Neural cell (in vitro differentiated cells): ENCODE measurements at regions not wholly inside any gene's neighbourhood (a gene's known extent, or its start where the extent isn't known, plus 50 kb on each side); places are given as distances from the start of the nearest gene placed in this dataset.

Experiments
- H2AFZ ChIP-seq: fragments of 200-600, 300-800 bp; sonication (generic), shearing (Covaris generic); 2 replicates; pipeline ENCODE4 v1.6.0; 2014; ENCODE audit warnings: low read depth, mild to moderate bottlenecking, antibody characterized with exemption, low read length, moderate library complexity
- H3F3A ChIP-seq: fragments of 200-600 bp; shearing (Covaris generic); 2 replicates; pipeline ENCODE4 v1.6.1; 2016; ENCODE audit warnings: mild to moderate bottlenecking, moderate library complexity, mixed read lengths, antibody characterized with exemption, low read length; ENCODE audit not compliant: insufficient read depth, poor library complexity, severe bottlenecking
- H3K27ac ChIP-seq: fragments of 200-600, 300-800 bp; sonication (generic), shearing (Covaris generic); 2 replicates; pipeline ENCODE4 v1.5.1; 2014; ENCODE audit warnings: mild to moderate bottlenecking, low read length, moderate library complexity
- H3K27me3 ChIP-seq: fragments of 300-800, 200-600 bp; sonication (generic), shearing (Covaris generic); 2 replicates; pipeline ENCODE4 v1.6.0; 2014; ENCODE audit warnings: mild to moderate bottlenecking, low read depth, low read length, moderate library complexity; ENCODE audit not compliant: insufficient read depth
- H3K36me3 ChIP-seq: fragments of 300-800, 200-600 bp; sonication (generic), shearing (Covaris generic); 2 replicates; pipeline ENCODE4 v1.5.1; 2014; ENCODE audit warnings: mild to moderate bottlenecking, antibody characterized with exemption, low read length, moderate library complexity; ENCODE audit not compliant: insufficient read depth
- H3K4me2 ChIP-seq: fragments of 300-800, 200-600 bp; sonication (generic), shearing (Covaris generic); 2 replicates; pipeline ENCODE4 v1.6.0; 2014; ENCODE audit warnings: mild to moderate bottlenecking, low read length
- H3K4me3 ChIP-seq: fragments of 300-800, 200-600 bp; sonication (generic), shearing (Covaris generic); 2 replicates; pipeline ENCODE4 v1.5.1; 2014; ENCODE audit warnings: mild to moderate bottlenecking, low read length, moderate library complexity
- H3K79me2 ChIP-seq: fragments of 200-600 bp; shearing (Covaris generic); replicated peaks from 2 replicates; pipeline ENCODE4 v1.6.0; 2014; ENCODE audit warnings: mild to moderate bottlenecking, low read length, moderate library complexity; ENCODE audit not compliant: insufficient read depth
- H3K9ac ChIP-seq: fragments of 300-800, 200-600 bp; sonication (generic), shearing (Covaris generic); 2 replicates; pipeline ENCODE4 v1.6.1; 2016; ENCODE audit warnings: mild to moderate bottlenecking, low read length, mixed read lengths
- H3K9me2 ChIP-seq: fragments of 200-600 bp; shearing (Covaris generic); 2 replicates; pipeline ENCODE4 v1.6.1; 2016; ENCODE audit warnings: mild to moderate bottlenecking, low read length, mixed read lengths; ENCODE audit not compliant: insufficient read depth
- H3K9me3 ChIP-seq: fragments of 200-600, 300-800 bp; sonication (generic), shearing (Covaris generic); 2 replicates; pipeline ENCODE4 v1.6.1; 2016; ENCODE audit warnings: mild to moderate bottlenecking, mixed run types, low read length, moderate library complexity, mixed read lengths
- H4K20me1 ChIP-seq: fragments of 200-600 bp; shearing (Covaris generic); 2 replicates; pipeline ENCODE4 v1.6.1; 2016; ENCODE audit warnings: mild to moderate bottlenecking, mixed run types; ENCODE audit not compliant: insufficient read depth
- EP300 ChIP-seq: fragments of 450-650 bp; conservative IDR thresholded peaks from 2 replicates; pipeline ENCODE4 v1.6.1; 2014; ENCODE audit warnings: antibody characterized with exemption, mild to moderate bottlenecking, moderate library complexity; ENCODE audit not compliant: poor library complexity, severe bottlenecking
- EZH2 ChIP-seq: fragments of 200-600, 300-800 bp; shearing (Covaris generic), sonication (generic); IDR thresholded peaks from 2 replicates; pipeline ENCODE4 v1.6.1; 2014; ENCODE audit warnings: antibody characterized with exemption, low read length, borderline replicate concordance, mild to moderate bottlenecking; ENCODE audit not compliant: insufficient read depth, poor library complexity, severe bottlenecking
- MXI1 ChIP-seq: fragments of 450-650 bp; conservative IDR thresholded peaks from 2 replicates; pipeline ENCODE4 v1.6.1; 2014; ENCODE audit warnings: antibody characterized with exemption, mild to moderate bottlenecking; ENCODE audit not compliant: poor library complexity, severe bottlenecking
- POLR2AphosphoS5 ChIP-seq: IDR thresholded peaks from 2 replicates; pipeline ENCODE4 v1.6.1; 2012
- RAD21 ChIP-seq: fragments of 450-650 bp; conservative IDR thresholded peaks from 2 replicates; pipeline ENCODE4 v1.6.1; 2014; ENCODE audit warnings: antibody characterized with exemption, mild to moderate bottlenecking, moderate library complexity
- REST ChIP-seq: IDR thresholded peaks from 2 replicates; pipeline ENCODE4 v1.6.1; 2012; ENCODE audit warnings: borderline replicate concordance
- SMC3 ChIP-seq: fragments of 450-650 bp; conservative IDR thresholded peaks from 2 replicates; pipeline ENCODE4 v1.6.1; 2014; ENCODE audit warnings: antibody characterized with exemption, mild to moderate bottlenecking, moderate library complexity; ENCODE audit not compliant: poor library complexity
- TAF1 ChIP-seq: IDR thresholded peaks from 2 replicates; pipeline ENCODE4 v1.6.1; 2012; ENCODE audit warnings: low read depth
- TF ChIP-seq, protein P1 (sequence below): fragments of 450-650 bp; IDR thresholded peaks from 2 replicates; pipeline ENCODE4 v1.5.1; 2014; ENCODE audit warnings: antibody characterized with exemption, mild to moderate bottlenecking, moderate library complexity; ENCODE audit not compliant: poor library complexity, severe bottlenecking

GRCh38 chr15:95370291-95370690 is 960.2 kb upstream of the NR2F2 start:
- Histone ChIP-seq H2AFZ (no peak overlapping the region), H3K4me3 (no peak overlapping the region), H3K36me3 (no peaks in the 10 kb centered on the region), H3K9me3 (no peaks in the 10 kb centered on the region), H3F3A (no peaks in the 10 kb centered on the region), H3K79me2 (no peaks in the 10 kb centered on the region), H4K20me1 (no peaks in the 10 kb centered on the region), H3K9me2 (no peaks in the 10 kb centered on the region), H3K27me3 (no peaks in the 10 kb centered on the region), H3K9ac (no peak overlapping the region), H3K27ac (no peak overlapping the region), H3K4me2 (no peak overlapping the region)
- TF ChIP-seq, protein P1, sequence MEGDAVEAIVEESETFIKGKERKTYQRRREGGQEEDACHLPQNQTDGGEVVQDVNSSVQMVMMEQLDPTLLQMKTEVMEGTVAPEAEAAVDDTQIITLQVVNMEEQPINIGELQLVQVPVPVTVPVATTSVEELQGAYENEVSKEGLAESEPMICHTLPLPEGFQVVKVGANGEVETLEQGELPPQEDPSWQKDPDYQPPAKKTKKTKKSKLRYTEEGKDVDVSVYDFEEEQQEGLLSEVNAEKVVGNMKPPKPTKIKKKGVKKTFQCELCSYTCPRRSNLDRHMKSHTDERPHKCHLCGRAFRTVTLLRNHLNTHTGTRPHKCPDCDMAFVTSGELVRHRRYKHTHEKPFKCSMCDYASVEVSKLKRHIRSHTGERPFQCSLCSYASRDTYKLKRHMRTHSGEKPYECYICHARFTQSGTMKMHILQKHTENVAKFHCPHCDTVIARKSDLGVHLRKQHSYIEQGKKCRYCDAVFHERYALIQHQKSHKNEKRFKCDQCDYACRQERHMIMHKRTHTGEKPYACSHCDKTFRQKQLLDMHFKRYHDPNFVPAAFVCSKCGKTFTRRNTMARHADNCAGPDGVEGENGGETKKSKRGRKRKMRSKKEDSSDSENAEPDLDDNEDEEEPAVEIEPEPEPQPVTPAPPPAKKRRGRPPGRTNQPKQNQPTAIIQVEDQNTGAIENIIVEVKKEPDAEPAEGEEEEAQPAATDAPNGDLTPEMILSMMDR: no peak
- TF ChIP-seq EP300: no peak
- TF ChIP-seq MXI1: no peak
- TF ChIP-seq SMC3: no peak
- no peak for TF ChIP-seq TAF1
- TF ChIP-seq RAD21: no peak
- no peak for TF ChIP-seq POLR2AphosphoS5
- TF ChIP-seq REST: no peak
- no peak for TF ChIP-seq EZH2

DNA sequence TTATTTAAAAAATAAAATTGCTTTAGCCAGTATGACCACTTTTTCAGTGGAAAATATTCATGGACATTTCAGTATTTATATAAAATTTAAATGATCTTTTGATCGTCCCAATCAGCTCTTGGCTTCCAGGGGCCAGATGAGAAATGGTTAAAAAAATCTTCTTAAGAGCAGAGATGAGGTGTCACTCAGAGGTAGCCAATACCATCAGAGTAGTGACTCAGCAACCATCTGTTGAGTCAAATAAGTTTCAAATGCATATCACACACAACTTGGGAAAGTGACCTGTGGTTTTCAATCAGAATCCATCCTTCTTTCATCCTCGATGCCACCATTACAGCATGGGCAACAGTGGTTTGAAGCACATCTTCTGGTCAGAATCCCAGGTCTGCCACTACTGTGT is 958.8 kb upstream of the NR2F2 start:
- H3K9ac ChIP-seq: no peak overlapping the region
- no peak overlapping the region for H3K4me2 ChIP-seq
- no peaks in the 10 kb centered on the region for H3K9me2 ChIP-seq
- no peaks in the 10 kb centered on the region for H3K36me3 ChIP-seq
- no peak overlapping the region for H3K27ac ChIP-seq
- H3K27me3 ChIP-seq: no peaks in the 10 kb centered on the region
- no peaks in the 10 kb centered on the region for H3K79me2 ChIP-seq
- H3K4me3 ChIP-seq: no peak overlapping the region
- no peak overlapping the region for H2AFZ ChIP-seq
- H3K9me3 ChIP-seq: no peaks in the 10 kb centered on the region
- no peaks in the 10 kb centered on the region for H3F3A ChIP-seq
- TF ChIP-seq EZH2 (no peak), EP300 (no peak), RAD21 (no peak), POLR2AphosphoS5 (no peak), SMC3 (no peak), MXI1 (no peak)
- TF ChIP-seq, protein P1: no peak
- H4K20me1 ChIP-seq: no peaks in the 10 kb centered on the region
